Dendritic cell treated with granulocyte-macrophage colony-stimulating factor and Interleukin-4, amounts not matched to agents 40 ng/mL and 50 ng/mL, for 4 days (primary cell): ENCODE measurements at regions not wholly inside any gene's neighbourhood (a gene's known extent, or its start where the extent isn't known, plus 50 kb on each side); places are given as distances from the start of the nearest gene placed in this dataset.

Experiments used
- H3K27ac Mint-ChIP-seq: one replicate; pipeline ENCODE4 v1.8.0; 2022; ENCODE audit warnings: mild to moderate bottlenecking, mixed read lengths
- H3K27me3 Mint-ChIP-seq: one replicate; pipeline ENCODE4 v1.8.0; 2022; ENCODE audit warnings: mild to moderate bottlenecking, mixed read lengths
- H3K36me3 Mint-ChIP-seq: one replicate; pipeline ENCODE4 v1.8.0; 2022; ENCODE audit warnings: low read depth, mixed read lengths
- H3K4me1 Mint-ChIP-seq: one replicate; pipeline ENCODE4 v1.8.0; 2022; ENCODE audit warnings: low read depth, mixed read lengths
- H3K4me3 Mint-ChIP-seq: one replicate; pipeline ENCODE4 v1.8.0; 2022; ENCODE audit warnings: mild to moderate bottlenecking, moderate library complexity, mixed read lengths
- H3K9me3 Mint-ChIP-seq: one replicate; pipeline ENCODE4 v1.8.0; 2022; ENCODE audit warnings: mixed read lengths
- intact Hi-C: fragments of 100-400 bp; cut with micrococcal nuclease; formaldehyde crosslinking; loops from one replicate; pipeline ENCODE4 v1.15.0; 2022

- no peaks in the 10 kb centered on the region for H3K27me3 Mint-ChIP-seq
- intact Hi-C loops = no loop called here
- H3K9me3 Mint-ChIP-seq = no peaks in the 10 kb centered on the region
- H3K4me3 Mint-ChIP-seq = no peak overlapping the region
- no peaks in the 10 kb centered on the region for H3K36me3 Mint-ChIP-seq
- H3K4me1 Mint-ChIP-seq = no peaks in the 10 kb centered on the region
- H3K27ac Mint-ChIP-seq = no peak overlapping the region
Measured at GRCh38 chr2:83961512-83961911, 497.6 kb downstream of the SUCLG1 start.

DNA sequence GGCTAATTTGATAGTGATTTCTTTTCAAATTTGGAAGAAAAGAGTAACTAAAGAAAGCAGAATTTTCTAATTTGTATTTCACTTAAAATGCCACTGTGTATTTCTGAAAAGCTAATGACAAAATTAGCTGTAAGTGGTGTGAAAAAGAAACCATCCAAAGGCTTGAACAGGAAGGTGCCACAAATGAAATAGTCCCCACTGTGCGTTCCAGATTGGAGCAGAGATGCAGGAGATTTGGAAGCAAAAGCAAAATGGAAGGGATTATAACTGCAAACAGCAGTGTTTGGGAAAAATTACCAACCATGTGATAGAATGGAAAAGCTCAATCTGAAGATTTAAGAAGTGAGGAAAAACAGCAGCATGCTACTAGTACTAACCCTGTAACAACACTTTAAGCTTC is 498.7 kb downstream of the SUCLG1 start:
- H3K4me3 Mint-ChIP-seq = no peak overlapping the region
- H3K4me1 Mint-ChIP-seq = no peaks in the 10 kb centered on the region
- no peaks in the 10 kb centered on the region for H3K9me3 Mint-ChIP-seq
- H3K27ac Mint-ChIP-seq = no peak overlapping the region
- no peaks in the 10 kb centered on the region for H3K27me3 Mint-ChIP-seq
- intact Hi-C loops = no loop called here
- H3K36me3 Mint-ChIP-seq = no peaks in the 10 kb centered on the region

- Mint-ChIP-seq H3K27me3 (no peaks in the 10 kb centered on the region), H3K27ac (no peak overlapping the region), H3K9me3 (no peaks in the 10 kb centered on the region), H3K4me1 (no peaks in the 10 kb centered on the region), H3K4me3 (no peak overlapping the region), H3K36me3 (no peaks in the 10 kb centered on the region)
- intact Hi-C loops = no loop called here
Measured at GRCh38 chr2:83959266-83959665, 499.8 kb downstream of the SUCLG1 start.

DNA sequence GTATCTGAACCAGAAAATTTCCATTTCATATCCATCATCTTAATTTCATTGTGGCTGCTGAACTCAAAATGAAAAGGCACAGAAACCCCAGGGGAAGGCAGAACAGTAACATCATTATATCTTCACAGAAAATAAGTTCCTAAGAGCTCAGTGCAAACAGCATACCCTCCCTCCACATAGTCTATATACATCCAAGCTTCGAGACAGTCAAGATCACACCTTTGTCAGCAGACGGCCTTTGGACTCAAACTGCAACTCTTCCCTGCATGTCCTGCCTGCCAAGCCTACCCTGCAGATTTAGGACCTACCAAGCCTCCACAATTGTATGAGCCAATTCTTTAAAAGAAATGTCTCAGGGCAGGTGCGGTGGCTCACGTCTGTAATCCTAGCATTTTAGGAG is 502.1 kb downstream of the SUCLG1 start:
- no peak overlapping the region for H3K4me3 Mint-ChIP-seq
- H3K9me3 Mint-ChIP-seq = no peaks in the 10 kb centered on the region
- H3K4me1 Mint-ChIP-seq = no peaks in the 10 kb centered on the region
- intact Hi-C loops = no loop called here
- no peak overlapping the region for H3K27ac Mint-ChIP-seq
- no peaks in the 10 kb centered on the region for H3K27me3 Mint-ChIP-seq
- no peaks in the 10 kb centered on the region for H3K36me3 Mint-ChIP-seq

DNA sequence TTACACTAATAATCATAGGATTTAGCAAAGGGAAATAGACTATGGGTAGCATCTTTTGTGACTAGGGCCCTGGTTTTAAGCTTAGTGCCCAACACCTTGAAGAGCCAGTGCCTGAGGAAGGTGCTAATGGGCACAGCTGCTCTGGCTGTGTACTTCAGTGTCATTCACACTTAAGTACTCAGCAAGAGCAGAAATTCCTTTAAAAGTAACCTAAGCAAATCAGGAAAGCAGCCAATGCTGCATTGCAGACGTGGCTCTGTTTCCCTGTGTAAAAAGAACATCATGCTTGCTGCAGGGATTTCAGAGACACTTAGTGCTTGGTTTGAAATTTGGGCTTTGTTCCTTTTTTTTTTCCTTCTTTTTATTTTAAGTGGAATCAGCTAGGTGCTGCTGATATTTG is 505.4 kb downstream of the SUCLG1 start:
- Mint-ChIP-seq H3K27ac (no peak overlapping the region), H3K4me1 (no peaks in the 10 kb centered on the region), H3K36me3 (no peaks in the 10 kb centered on the region), H3K9me3 (no peaks in the 10 kb centered on the region), H3K27me3 (no peaks in the 10 kb centered on the region), H3K4me3 (no peak overlapping the region)
- intact Hi-C loops = no loop called here

GRCh38 chr2:83951378-83951947 is 507.6 kb downstream of the SUCLG1 start:
- H3K27ac Mint-ChIP-seq = no peak overlapping the region
- H3K36me3 Mint-ChIP-seq = no peaks in the 10 kb centered on the region
- no peaks in the 10 kb centered on the region for H3K4me1 Mint-ChIP-seq
- intact Hi-C loops = no loop called here
- H3K9me3 Mint-ChIP-seq = no peaks in the 10 kb centered on the region
- H3K27me3 Mint-ChIP-seq = no peaks in the 10 kb centered on the region
- no peak overlapping the region for H3K4me3 Mint-ChIP-seq

GRCh38 chr2:83949361-83949760 is 509.7 kb downstream of the SUCLG1 start:
- H3K27me3 Mint-ChIP-seq = no peaks in the 10 kb centered on the region
- no peak overlapping the region for H3K4me3 Mint-ChIP-seq
- H3K4me1 Mint-ChIP-seq = no peaks in the 10 kb centered on the region
- no peaks in the 10 kb centered on the region for H3K36me3 Mint-ChIP-seq
- intact Hi-C loops = no loop called here
- H3K9me3 Mint-ChIP-seq = no peaks in the 10 kb centered on the region
- no peak overlapping the region for H3K27ac Mint-ChIP-seq

- H3K36me3 Mint-ChIP-seq = no peaks in the 10 kb centered on the region
- no peak overlapping the region for H3K4me3 Mint-ChIP-seq
- H3K4me1 Mint-ChIP-seq = no peaks in the 10 kb centered on the region
- no peak overlapping the region for H3K27ac Mint-ChIP-seq
- intact Hi-C loops = no loop called here
- no peaks in the 10 kb centered on the region for H3K9me3 Mint-ChIP-seq
- no peaks in the 10 kb centered on the region for H3K27me3 Mint-ChIP-seq
Measured at GRCh38 chr2:83944191-83944590, 514.9 kb downstream of the SUCLG1 start.

GRCh38 chr2:83943265-83943664 is 515.8 kb downstream of the SUCLG1 start:
- H3K4me3 Mint-ChIP-seq = no peak overlapping the region
- no peaks in the 10 kb centered on the region for H3K4me1 Mint-ChIP-seq
- no peak overlapping the region for H3K27ac Mint-ChIP-seq
- H3K36me3 Mint-ChIP-seq = no peaks in the 10 kb centered on the region
- intact Hi-C loops = no loop called here
- H3K27me3 Mint-ChIP-seq = no peaks in the 10 kb centered on the region
- peaks cover 4% of the 10 kb centered on the region for H3K9me3 Mint-ChIP-seq

- Mint-ChIP-seq H3K4me1 (no peaks in the 10 kb centered on the region), H3K36me3 (no peaks in the 10 kb centered on the region), H3K27ac (no peak overlapping the region), H3K4me3 (no peak overlapping the region), H3K9me3 (peaks cover 12% of the 10 kb centered on the region), H3K27me3 (no peaks in the 10 kb centered on the region)
- intact Hi-C loops = no loop called here
Measured at GRCh38 chr2:83941886-83942285, 517.2 kb downstream of the SUCLG1 start.

- H3K4me1 Mint-ChIP-seq = no peaks in the 10 kb centered on the region
- intact Hi-C loops = no loop called here
- H3K27me3 Mint-ChIP-seq = no peaks in the 10 kb centered on the region
- no peak overlapping the region for H3K27ac Mint-ChIP-seq
- H3K9me3 Mint-ChIP-seq = peaks cover 12% of the 10 kb centered on the region
- no peaks in the 10 kb centered on the region for H3K36me3 Mint-ChIP-seq
- H3K4me3 Mint-ChIP-seq = no peak overlapping the region
Measured at GRCh38 chr2:83933749-83934148, 525.3 kb downstream of the SUCLG1 start.

DNA sequence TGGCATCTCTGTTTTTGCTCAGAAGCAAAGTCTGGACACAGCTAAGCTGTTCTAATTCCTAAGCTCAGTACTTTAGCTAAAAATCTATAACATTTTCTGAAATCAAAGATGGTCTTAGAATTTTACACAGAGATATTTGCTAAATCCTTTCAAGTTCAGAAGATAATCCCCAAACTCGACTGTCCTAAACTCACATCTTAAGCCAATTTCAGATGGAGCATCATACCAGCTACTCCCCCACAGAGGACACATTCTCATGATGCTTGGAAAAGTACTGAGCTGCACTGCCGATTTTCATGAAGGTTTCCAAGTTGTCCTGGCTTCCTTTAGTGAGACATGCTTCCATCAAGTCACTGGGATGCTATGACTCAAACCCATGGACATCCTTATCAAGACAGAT is 535.5 kb downstream of the SUCLG1 start:
- H3K9me3 Mint-ChIP-seq = no peaks in the 10 kb centered on the region
- no peak overlapping the region for H3K4me3 Mint-ChIP-seq
- intact Hi-C loops = no loop called here
- H3K4me1 Mint-ChIP-seq = no peaks in the 10 kb centered on the region
- H3K27ac Mint-ChIP-seq = no peak overlapping the region
- no peaks in the 10 kb centered on the region for H3K36me3 Mint-ChIP-seq
- H3K27me3 Mint-ChIP-seq = no peaks in the 10 kb centered on the region

GRCh38 chr2:83916559-83916958 is 542.5 kb downstream of the SUCLG1 start:
- intact Hi-C loops = no loop called here
- Mint-ChIP-seq H3K27me3 (no peaks in the 10 kb centered on the region), H3K36me3 (no peaks in the 10 kb centered on the region), H3K4me3 (no peak overlapping the region), H3K27ac (no peak overlapping the region), H3K4me1 (no peaks in the 10 kb centered on the region), H3K9me3 (no peaks in the 10 kb centered on the region)

DNA sequence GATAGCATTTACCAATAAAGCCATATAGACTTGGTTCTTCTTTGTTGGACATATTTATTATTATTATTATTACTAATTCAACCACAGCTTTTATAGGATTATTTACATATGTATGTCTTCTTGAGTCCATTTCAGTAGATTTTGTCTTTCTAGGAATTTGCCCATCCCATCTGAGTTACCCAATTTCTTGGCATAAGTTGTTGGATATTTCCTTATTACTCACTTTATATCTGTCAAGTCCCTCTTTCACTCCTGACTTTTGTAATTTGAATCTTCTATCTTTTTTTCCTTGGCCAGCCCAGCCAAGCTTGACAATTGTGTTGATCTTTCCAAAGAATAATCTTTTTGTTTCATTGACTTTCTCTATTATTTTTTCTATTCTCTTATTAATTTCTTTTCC is 543.7 kb downstream of the SUCLG1 start:
- Mint-ChIP-seq H3K4me1 (no peaks in the 10 kb centered on the region), H3K4me3 (no peak overlapping the region), H3K27me3 (no peaks in the 10 kb centered on the region), H3K36me3 (no peaks in the 10 kb centered on the region), H3K9me3 (no peaks in the 10 kb centered on the region), H3K27ac (no peak overlapping the region)
- intact Hi-C loops = no loop called here

DNA sequence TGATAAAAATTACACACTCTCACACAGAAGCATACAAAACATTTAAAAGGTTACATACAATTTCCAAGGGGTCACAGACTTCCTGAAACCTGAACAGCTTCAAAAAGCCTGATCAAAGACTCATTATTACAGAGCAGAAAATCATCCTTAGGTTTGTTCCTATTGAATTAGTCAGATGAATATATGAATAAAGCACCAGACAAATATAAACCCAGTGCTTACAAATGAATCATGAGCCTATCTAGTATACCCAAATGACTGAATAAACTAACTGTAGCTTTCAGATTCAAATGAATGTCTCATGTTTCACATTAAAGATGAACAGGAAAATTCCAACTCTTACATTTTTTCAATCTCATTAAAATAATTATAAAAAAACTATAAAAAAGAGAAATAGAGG is 550.3 kb downstream of the SUCLG1 start:
- no peaks in the 10 kb centered on the region for H3K4me1 Mint-ChIP-seq
- no peaks in the 10 kb centered on the region for H3K27me3 Mint-ChIP-seq
- H3K4me3 Mint-ChIP-seq = no peak overlapping the region
- no peaks in the 10 kb centered on the region for H3K36me3 Mint-ChIP-seq
- intact Hi-C loops = no loop called here
- H3K9me3 Mint-ChIP-seq = no peaks in the 10 kb centered on the region
- H3K27ac Mint-ChIP-seq = no peak overlapping the region
